WTC11 (cell line): ENCODE measurements at regions not wholly inside any gene's neighbourhood (a gene's known extent, or its start where the extent isn't known, plus 50 kb on each side); places are given as distances from the start of the nearest gene placed in this dataset.

Experiments used
- ATAC-seq: fragments of 200-7000 bp; cut with Tn5 transposase; 2 replicates; pipeline ENCODE4 v1.10.0; 2021; ENCODE audit warnings: mild to moderate bottlenecking, moderate library complexity
- CTCF ChIA-PET: fragments of 300-600 bp; sonication (Branson Sonifier 250); formaldehyde crosslinking; loops from one replicate; lab custom pipeline; 2021; ENCODE audit warnings: antibody characterized with exemption; lab: Charles Lee
- POLR2A ChIA-PET: fragments of 350-600 bp; sonication (Branson Sonifier 250); formaldehyde crosslinking; loops from one replicate; lab custom pipeline; 2021; ENCODE audit warnings: antibody characterized with exemption; lab: Charles Lee
- DNase-seq: peaks from one replicate; pipeline ENCODE4 v3.0.0; 2021; ENCODE audit warnings: low spot score
- H3K27ac Mint-ChIP-seq: 2 replicates; pipeline ENCODE4 v1.8.0; 2021; ENCODE audit warnings: mixed read lengths
- H3K27me3 Mint-ChIP-seq: 2 replicates; pipeline ENCODE4 v1.8.0; 2021; ENCODE audit warnings: low read depth, mild to moderate bottlenecking, moderate library complexity, mixed read lengths
- H3K36me3 Mint-ChIP-seq: 2 replicates; pipeline ENCODE4 v1.8.0; 2021; ENCODE audit warnings: mixed read lengths
- H3K4me1 Mint-ChIP-seq: 2 replicates; pipeline ENCODE4 v1.8.0; 2022; ENCODE audit warnings: mixed read lengths
- H3K4me3 Mint-ChIP-seq: 2 replicates; pipeline ENCODE4 v1.8.0; 2021; ENCODE audit warnings: mild to moderate bottlenecking, moderate library complexity, mixed read lengths
- H3K9me3 Mint-ChIP-seq: 2 replicates; pipeline ENCODE4 v1.8.0; 2021; ENCODE audit warnings: mixed read lengths
- ATF1 ChIP-seq: sonication (generic); formaldehyde crosslinking; IDR thresholded peaks from 2 replicates; pipeline ENCODE4 v1.8.1; 2023; ENCODE audit warnings: mild to moderate bottlenecking, moderate library complexity, missing genetic modification reagents
- ESRRA ChIP-seq: sonication (generic); formaldehyde crosslinking; IDR thresholded peaks from 2 replicates; pipeline ENCODE4 v1.8.1; 2022; ENCODE audit warnings: mild to moderate bottlenecking, missing genetic modification reagents, borderline replicate concordance
- ETV6 ChIP-seq: sonication (generic); formaldehyde crosslinking; IDR thresholded peaks from 2 replicates; pipeline ENCODE4 v1.8.1; 2022; ENCODE audit warnings: mild to moderate bottlenecking, missing genetic modification reagents
- FOXJ3 ChIP-seq: sonication (generic); formaldehyde crosslinking; IDR thresholded peaks from 2 replicates; pipeline ENCODE4 v1.9.0; 2021; ENCODE audit warnings: missing genetic modification reagents, mild to moderate bottlenecking, borderline replicate concordance
- GTF2I ChIP-seq: fragments of 250-450 bp; sonication (Bioruptor Pico); conservative IDR thresholded peaks from 2 replicates; pipeline ENCODE4 v1.4.0; 2021; ENCODE audit warnings: mild to moderate bottlenecking
- MLX ChIP-seq: sonication (generic); formaldehyde crosslinking; IDR thresholded peaks from 2 replicates; pipeline ENCODE4 v1.8.1; 2023; ENCODE audit warnings: mild to moderate bottlenecking, missing genetic modification reagents, moderate library complexity
- MXD4 ChIP-seq: fragments of 250-450 bp; sonication (Bioruptor Pico); IDR thresholded peaks from 2 replicates; pipeline ENCODE4 v1.8.0; 2021; ENCODE audit warnings: mild to moderate bottlenecking, moderate library complexity, borderline replicate concordance
- MYBL2 ChIP-seq: sonication (generic); formaldehyde crosslinking; IDR thresholded peaks from 2 replicates; pipeline ENCODE4 v1.8.1; 2023; ENCODE audit warnings: mild to moderate bottlenecking, moderate library complexity, missing genetic modification reagents
- NR1H2 ChIP-seq: sonication (generic); formaldehyde crosslinking; IDR thresholded peaks from 2 replicates; pipeline ENCODE4 v1.9.0; 2021; ENCODE audit warnings: mild to moderate bottlenecking, moderate library complexity, missing genetic modification reagents
- NR3C1 ChIP-seq: sonication (generic); formaldehyde crosslinking; conservative IDR thresholded peaks from 2 replicates; pipeline ENCODE4 v1.8.1; 2023; ENCODE audit warnings: low read depth, mild to moderate bottlenecking, missing genetic modification reagents
- PREB ChIP-seq: sonication (generic); formaldehyde crosslinking; IDR thresholded peaks from 2 replicates; pipeline ENCODE4 v1.8.1; 2022; ENCODE audit warnings: mild to moderate bottlenecking, missing genetic modification reagents, moderate library complexity, borderline replicate concordance
- PRRX2 ChIP-seq: fragments of 250-450 bp; sonication (Bioruptor Pico); IDR thresholded peaks from 2 replicates; pipeline ENCODE4 v1.8.0; 2021; ENCODE audit warnings: mild to moderate bottlenecking
- TEAD1 ChIP-seq: sonication (generic); formaldehyde crosslinking; IDR thresholded peaks from 2 replicates; pipeline ENCODE4 v1.8.0; 2022; ENCODE audit warnings: mild to moderate bottlenecking, missing genetic modification reagents
- TP53 ChIP-seq: sonication (generic); formaldehyde crosslinking; IDR thresholded peaks from 2 replicates; pipeline ENCODE4 v1.8.1; 2023; ENCODE audit warnings: mild to moderate bottlenecking, missing genetic modification reagents
- ZBTB21 ChIP-seq: sonication (generic); formaldehyde crosslinking; IDR thresholded peaks from 2 replicates; pipeline ENCODE4 v1.8.1; 2023; ENCODE audit warnings: mild to moderate bottlenecking, missing genetic modification reagents, borderline replicate concordance
- ZNF317 ChIP-seq: sonication (generic); formaldehyde crosslinking; IDR thresholded peaks from 2 replicates; pipeline ENCODE4 v1.8.1; 2023; ENCODE audit warnings: low read depth, mild to moderate bottlenecking, moderate library complexity, missing genetic modification reagents, borderline replicate concordance
- ZNF396 ChIP-seq: fragments of 250-450 bp; sonication (Bioruptor Pico); IDR thresholded peaks from 2 replicates; pipeline ENCODE4 v1.8.0; 2021; ENCODE audit warnings: mild to moderate bottlenecking, moderate library complexity, borderline replicate concordance
- ZNF671 ChIP-seq: fragments of 250-450 bp; sonication (Bioruptor Pico); IDR thresholded peaks from 2 replicates; pipeline ENCODE4 v1.8.0; 2021; ENCODE audit warnings: mild to moderate bottlenecking
- TF ChIP-seq, protein P1 (sequence below): fragments of 250-450 bp; sonication (Bioruptor Pico); IDR thresholded peaks from 2 replicates; pipeline ENCODE4 v1.9.0; 2021; ENCODE audit warnings: moderate library complexity, mild to moderate bottlenecking, inconsistent platforms, borderline replicate concordance

- Mint-ChIP-seq H3K27me3 (no peaks in the 10 kb centered on the region), H3K9me3 (peaks cover 8% of the 10 kb centered on the region), H3K4me3 (no peak overlapping the region), H3K4me1 (peaks cover 7% of the 10 kb centered on the region), H3K27ac (no peak overlapping the region), H3K36me3 (no peaks in the 10 kb centered on the region)
- no peak for TF ChIP-seq TEAD1 (CRISPR knock-in tag)
- TF ChIP-seq MXD4 (CRISPR knock-in tag) = no peak
- no peak for TF ChIP-seq NR3C1 (CRISPR knock-in tag)
- no peak for TF ChIP-seq ATF1 (CRISPR knock-in tag)
- no peak for TF ChIP-seq ESRRA
- no peak for TF ChIP-seq FOXJ3
- TF ChIP-seq NR1H2 (CRISPR knock-in tag) = no peak
- no peak for TF ChIP-seq PREB (CRISPR knock-in tag)
- no peak for TF ChIP-seq ZBTB21
- no peak for TF ChIP-seq GTF2I (CRISPR knock-in tag)
- no peak for DNase-seq
- no peak for ATAC-seq
- ChIA-PET POLR2A (no interaction called here), CTCF (interaction anchor here (0.6 kb wide), 1 partner anchor 130 kb away, joined by 4 read pairs; no protein-coding TSS in a partner anchor)
Observed at GRCh38 chr5:4082966-4083564, 487.4 kb downstream of the IRX1 start.

GRCh38 chr5:4083591-4084337 is 488.1 kb downstream of the IRX1 start:
- ATAC-seq (no peak), DNase-seq (no peak)
- H3K27me3 Mint-ChIP-seq = no peaks in the 10 kb centered on the region

DNA sequence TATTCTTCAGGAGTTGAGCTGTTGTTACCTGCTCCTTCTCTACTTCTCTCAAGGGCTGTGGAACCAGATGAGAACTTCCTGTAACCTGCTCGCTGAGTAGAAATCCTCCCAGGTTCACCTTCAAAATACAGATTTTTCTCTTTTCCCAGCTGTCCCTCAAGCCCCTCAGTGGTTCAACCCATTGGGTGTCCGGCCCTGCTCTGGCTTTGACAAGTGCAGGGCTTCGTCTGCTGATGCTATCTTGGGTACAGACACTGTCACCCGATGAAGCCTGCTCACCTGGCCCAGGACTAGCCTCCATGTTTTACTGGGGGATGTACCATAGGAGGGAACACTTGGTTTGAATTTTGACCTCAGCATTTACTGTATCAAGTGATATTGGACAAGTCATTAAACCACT is 490.4 kb downstream of the IRX1 start:
- ATAC-seq (no peak), DNase-seq (no peak)
- peaks cover 3% of the 10 kb centered on the region; the same call in 1 of the 2 replicates for H3K27me3 Mint-ChIP-seq
- no peaks in the 10 kb centered on the region for H3K36me3 Mint-ChIP-seq
- H3K9me3 Mint-ChIP-seq = no peaks in the 10 kb centered on the region
- no peak overlapping the region for H3K4me3 Mint-ChIP-seq
- TF ChIP-seq ZNF671 (CRISPR knock-in tag) = no peak
- TF ChIP-seq PRRX2 (CRISPR knock-in tag) = no peak
- TF ChIP-seq ESRRA = no peak
- TF ChIP-seq MLX (CRISPR knock-in tag) = no peak
- TF ChIP-seq ZNF396 (CRISPR knock-in tag) = no peak
- TF ChIP-seq ZNF317 (CRISPR knock-in tag) = no peak
- TF ChIP-seq PREB (CRISPR knock-in tag) = no peak
- POLR2A ChIA-PET = no interaction called here
- CTCF ChIA-PET = no interaction called here
- H3K27ac Mint-ChIP-seq = no peak overlapping the region
- peaks cover 2% of the 10 kb centered on the region for H3K4me1 Mint-ChIP-seq

More at GRCh38 chr5:4083591-4084337, 488.1 kb downstream of the IRX1 start:
- POLR2A ChIA-PET = no interaction called here
- no peak overlapping the region for H3K27ac Mint-ChIP-seq
- peaks cover 7% of the 10 kb centered on the region for H3K4me1 Mint-ChIP-seq
- CTCF ChIA-PET = no interaction called here
- peaks cover 8% of the 10 kb centered on the region for H3K9me3 Mint-ChIP-seq
- TF ChIP-seq ETV6 (CRISPR knock-in tag) = no peak
- no peak for TF ChIP-seq MYBL2 (CRISPR knock-in tag)
- TF ChIP-seq, protein P1, sequence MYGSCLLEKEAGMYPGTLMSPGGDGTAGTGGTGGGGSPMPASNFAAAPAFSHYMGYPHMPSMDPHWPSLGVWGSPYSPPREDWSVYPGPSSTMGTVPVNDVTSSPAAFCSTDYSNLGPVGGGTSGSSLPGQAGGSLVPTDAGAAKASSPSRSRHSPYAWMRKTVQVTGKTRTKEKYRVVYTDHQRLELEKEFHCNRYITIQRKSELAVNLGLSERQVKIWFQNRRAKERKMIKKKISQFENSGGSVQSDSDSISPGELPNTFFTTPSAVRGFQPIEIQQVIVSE (CRISPR knock-in tag) = no peak
- no peak for TF ChIP-seq TP53 (CRISPR knock-in tag)
- no peak for TF ChIP-seq ZNF671 (CRISPR knock-in tag)
- TF ChIP-seq TEAD1 (CRISPR knock-in tag) = no peak
- no peak overlapping the region for H3K4me3 Mint-ChIP-seq
- no peaks in the 10 kb centered on the region for H3K36me3 Mint-ChIP-seq
